ENCODE measurements at regions not wholly inside any gene's neighbourhood (a gene's known extent, or its start where the extent isn't known, plus 50 kb on each side); places are given as distances from the start of the nearest gene placed in this dataset.

- no peak for TF ChIP-seq CTCF (IDR thresholded peaks at IDR 0.05 in 2 of 3, conservative IDR thresholded peaks at IDR 0.05 in 1 of 3; ENCODE audit: borderline replicate concordance in 1 of 3, insufficient read depth in 1 of 3, low read depth in 2 of 3, low read length in 2 of 3)
- TF ChIP-seq REST (IDR thresholded peaks at IDR 0.05; ENCODE audit: low read depth) = no peak
- no peak for TF ChIP-seq JUND (IDR thresholded peaks at IDR 0.05)
- no peak for TF ChIP-seq EZH2 (IDR thresholded peaks at IDR 0.05)
- TF ChIP-seq MAX (IDR thresholded peaks at IDR 0.05) = no peak
Measured at GRCh38 chr4:178068136-178068535, 625.9 kb upstream of the AGA start.

All from HCT116 (cell line).